ENCODE measurements at regions not wholly inside any gene's neighbourhood (a gene's known extent, or its start where the extent isn't known, plus 50 kb on each side); places are given as distances from the start of the nearest gene placed in this dataset.

DNA sequence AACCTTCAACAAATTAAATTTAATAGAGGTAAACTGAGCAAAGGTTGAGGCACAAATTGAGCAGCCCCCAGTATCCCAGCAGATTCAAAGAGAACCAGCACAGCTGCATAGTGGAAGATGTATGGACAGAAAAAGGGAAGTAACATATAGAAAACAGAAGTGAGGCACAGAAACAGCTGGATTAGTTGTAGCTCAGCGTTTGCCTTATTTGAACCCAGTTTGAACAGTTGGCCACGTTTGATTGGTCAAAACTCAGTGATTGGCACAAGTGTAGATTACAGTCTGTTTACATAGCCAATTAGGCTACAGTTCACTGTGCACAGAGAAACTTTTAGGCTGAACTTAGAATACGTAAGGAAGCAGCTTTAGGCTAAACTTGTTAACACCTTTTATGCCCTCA lies 315.5 kb downstream of the RMST start:
- Histone ChIP-seq H3K79me1 (ENCODE audit: low read length) (no peaks in the 10 kb centered on the region), H4K5ac (ENCODE audit: low read length) (no peak overlapping the region), H3K56ac (ENCODE audit: low read length) (no peak overlapping the region), H2BK5ac (ENCODE audit: low read length) (no peak overlapping the region), H4K8ac (ENCODE audit: low read depth, low read length) (no peak overlapping the region), H3K4me2 (ENCODE audit: low read length) (no peak overlapping the region), H3K4me1 (ENCODE audit: control insufficient read depth, low read depth, low read length) (no peaks in the 10 kb centered on the region), H2AK5ac (ENCODE audit: low read length) (no peak overlapping the region), H3K9ac (ENCODE audit: low read length) (no peak overlapping the region), H3K4me3 (ENCODE audit: low read length) (no peak overlapping the region), H3K23ac (ENCODE audit: low read length) (no peak overlapping the region), H3K79me2 (ENCODE audit: control insufficient read depth, insufficient read depth, low read length) (no peaks in the 10 kb centered on the region), H3K27ac (ENCODE audit: low read depth, low read length) (no peak overlapping the region), H2BK120ac (ENCODE audit: low read depth, low read length) (no peak overlapping the region), H3K4ac (ENCODE audit: low read depth, low read length) (no peak overlapping the region), H3K18ac (ENCODE audit: low read length) (no peak overlapping the region), H3K36me3 (ENCODE audit: control insufficient read depth, insufficient read depth, low read length) (no peaks in the 10 kb centered on the region), H3K27me3 (ENCODE audit: insufficient read depth, low read length, poor library complexity) (no peaks in the 10 kb centered on the region), H2BK15ac (replicated peaks; ENCODE audit: low read depth) (no peak overlapping the region)
- no peak for DNase-seq
- no CpG with 5 or more reads among the region's 3 CpGs for WGBS (ENCODE audit: extremely low coverage, insufficient coverage, low lambda C conversion rate)

DNA sequence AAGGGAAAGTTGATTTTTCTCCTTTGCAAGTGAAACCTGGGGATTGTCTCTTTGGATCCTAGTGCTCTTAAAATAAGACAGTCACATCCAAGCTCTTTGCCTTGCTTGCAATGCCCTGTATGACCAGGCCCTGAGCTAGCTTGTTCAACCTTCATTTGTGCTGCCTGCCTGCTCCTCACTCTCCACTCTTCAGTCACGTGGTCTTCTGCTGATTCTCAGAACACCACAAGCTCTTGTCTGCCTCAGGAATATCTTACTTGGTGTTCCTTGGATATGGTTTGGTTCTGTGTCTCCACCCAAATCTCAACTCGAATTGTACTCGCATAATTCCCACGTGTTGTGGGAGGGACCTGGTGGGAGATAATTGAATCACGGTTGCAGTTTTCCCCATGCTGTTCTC lies 318.7 kb downstream of the RMST start:
- Histone ChIP-seq H2BK5ac (ENCODE audit: low read length) (no peak overlapping the region), H2BK15ac (replicated peaks; ENCODE audit: low read depth) (no peak overlapping the region), H3K79me2 (ENCODE audit: control insufficient read depth, insufficient read depth, low read length) (no peaks in the 10 kb centered on the region), H3K27me3 (ENCODE audit: insufficient read depth, low read length, poor library complexity) (no peaks in the 10 kb centered on the region), H3K4me2 (ENCODE audit: low read length) (no peak overlapping the region), H4K5ac (ENCODE audit: low read length) (no peak overlapping the region), H3K18ac (ENCODE audit: low read length) (no peak overlapping the region), H3K4ac (ENCODE audit: low read depth, low read length) (no peak overlapping the region), H3K4me3 (ENCODE audit: low read length) (no peak overlapping the region), H3K56ac (ENCODE audit: low read length) (no peak overlapping the region), H3K27ac (ENCODE audit: low read depth, low read length) (no peak overlapping the region), H4K8ac (ENCODE audit: low read depth, low read length) (no peak overlapping the region), H3K4me1 (ENCODE audit: control insufficient read depth, low read depth, low read length) (no peaks in the 10 kb centered on the region), H2BK120ac (ENCODE audit: low read depth, low read length) (no peak overlapping the region), H3K79me1 (ENCODE audit: low read length) (no peaks in the 10 kb centered on the region), H2AK5ac (ENCODE audit: low read length) (no peak overlapping the region), H3K9ac (ENCODE audit: low read length) (no peak overlapping the region), H3K36me3 (ENCODE audit: control insufficient read depth, insufficient read depth, low read length) (no peaks in the 10 kb centered on the region), H3K23ac (ENCODE audit: low read length) (no peak overlapping the region)
- DNase-seq = no peak
- no CpG with 5 or more reads among the region's 5 CpGs for WGBS (ENCODE audit: extremely low coverage, insufficient coverage, low lambda C conversion rate)

DNA sequence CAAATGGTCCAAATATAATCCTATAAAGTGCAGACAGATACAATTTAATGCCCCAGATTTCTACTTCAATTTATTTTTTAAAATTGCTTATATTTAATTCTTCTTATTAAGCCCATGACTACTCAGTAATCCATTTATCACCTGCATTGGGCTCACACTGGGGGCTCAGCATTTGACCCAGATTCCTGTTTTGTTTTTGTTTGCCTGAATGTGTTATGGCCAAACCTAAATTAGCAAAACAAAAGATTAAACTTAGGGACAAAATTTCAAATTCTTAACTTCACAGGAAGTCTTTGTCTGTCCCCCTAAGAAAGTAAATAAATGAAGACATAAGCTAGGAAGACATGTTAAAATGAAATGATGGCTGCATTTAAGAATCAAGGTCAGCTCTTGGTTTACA lies 322.3 kb downstream of the RMST start:
- H3K18ac ChIP-seq (ENCODE audit: low read length) = no peak overlapping the region
- H3K4me3 ChIP-seq (ENCODE audit: low read length) = no peak overlapping the region
- no peak overlapping the region for H3K56ac ChIP-seq (ENCODE audit: low read length)
- H2AK5ac ChIP-seq (ENCODE audit: low read length) = no peak overlapping the region
- H3K36me3 ChIP-seq (ENCODE audit: control insufficient read depth, insufficient read depth, low read length) = no peaks in the 10 kb centered on the region
- no peak overlapping the region for H3K4ac ChIP-seq (ENCODE audit: low read depth, low read length)
- no peaks in the 10 kb centered on the region for H3K79me2 ChIP-seq (ENCODE audit: control insufficient read depth, insufficient read depth, low read length)
- no peak overlapping the region for H2BK15ac ChIP-seq (replicated peaks; ENCODE audit: low read depth)
- H3K27me3 ChIP-seq (ENCODE audit: insufficient read depth, low read length, poor library complexity) = no peaks in the 10 kb centered on the region
- DNase-seq = peak; percentile 23
- no peaks in the 10 kb centered on the region for H3K79me1 ChIP-seq (ENCODE audit: low read length)
- no peak overlapping the region for H4K8ac ChIP-seq (ENCODE audit: low read depth, low read length)
- no peak overlapping the region for H2BK5ac ChIP-seq (ENCODE audit: low read length)
- no peaks in the 10 kb centered on the region for H3K4me1 ChIP-seq (ENCODE audit: control insufficient read depth, low read depth, low read length)
- H3K27ac ChIP-seq (ENCODE audit: low read depth, low read length) = no peak overlapping the region
- H3K9ac ChIP-seq (ENCODE audit: low read length) = no peak overlapping the region
- H4K5ac ChIP-seq (ENCODE audit: low read length) = no peak overlapping the region
- H2BK120ac ChIP-seq (ENCODE audit: low read depth, low read length) = no peak overlapping the region
- no peak overlapping the region for H3K4me2 ChIP-seq (ENCODE audit: low read length)
- H3K23ac ChIP-seq (ENCODE audit: low read length) = no peak overlapping the region

DNA sequence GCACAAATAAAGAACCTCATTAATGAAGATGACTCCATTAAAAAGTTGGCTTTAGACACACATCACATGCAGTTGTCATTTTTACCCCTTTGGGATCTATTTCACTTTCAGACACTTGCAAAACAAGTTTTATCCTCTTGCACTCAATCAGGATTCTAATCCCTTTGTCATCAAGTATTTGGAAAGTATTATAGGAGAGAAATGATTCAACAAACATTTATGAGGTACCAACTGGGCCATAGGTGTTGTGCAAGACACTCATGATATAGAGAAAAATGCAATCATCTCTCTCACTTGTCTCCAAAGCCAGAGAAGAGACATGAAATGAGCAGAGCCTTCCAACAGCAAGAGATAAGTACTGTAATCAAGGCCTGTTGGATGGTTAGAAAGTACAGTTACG lies 327.7 kb downstream of the RMST start:
- no peaks in the 10 kb centered on the region for H3K79me2 ChIP-seq (ENCODE audit: control insufficient read depth, insufficient read depth, low read length)
- DNase-seq = no peak
- no peak overlapping the region for H2BK15ac ChIP-seq (replicated peaks; ENCODE audit: low read depth)
- no peak overlapping the region for H3K9ac ChIP-seq (ENCODE audit: low read length)
- no peak overlapping the region for H3K4me3 ChIP-seq (ENCODE audit: low read length)
- no peak overlapping the region for H2BK5ac ChIP-seq (ENCODE audit: low read length)
- H3K36me3 ChIP-seq (ENCODE audit: control insufficient read depth, insufficient read depth, low read length) = no peaks in the 10 kb centered on the region
- no peak overlapping the region for H4K5ac ChIP-seq (ENCODE audit: low read length)
- H3K4me2 ChIP-seq (ENCODE audit: low read length) = no peak overlapping the region
- H3K4me1 ChIP-seq (ENCODE audit: control insufficient read depth, low read depth, low read length) = no peaks in the 10 kb centered on the region
- H3K27me3 ChIP-seq (ENCODE audit: insufficient read depth, low read length, poor library complexity) = no peaks in the 10 kb centered on the region
- no peak overlapping the region for H2AK5ac ChIP-seq (ENCODE audit: low read length)
- H2BK120ac ChIP-seq (ENCODE audit: low read depth, low read length) = no peak overlapping the region
- no peak overlapping the region for H3K23ac ChIP-seq (ENCODE audit: low read length)
- no peaks in the 10 kb centered on the region for H3K79me1 ChIP-seq (ENCODE audit: low read length)
- no CpG with 5 or more reads among the region's 1 CpG for WGBS (ENCODE audit: extremely low coverage, insufficient coverage, low lambda C conversion rate)
- H3K4ac ChIP-seq (ENCODE audit: low read depth, low read length) = no peak overlapping the region
- no peak overlapping the region for H4K8ac ChIP-seq (ENCODE audit: low read depth, low read length)
- H3K27ac ChIP-seq (ENCODE audit: low read depth, low read length) = no peak overlapping the region
- no peak overlapping the region for H3K18ac ChIP-seq (ENCODE audit: low read length)
- H3K56ac ChIP-seq (ENCODE audit: low read length) = no peak overlapping the region

DNA sequence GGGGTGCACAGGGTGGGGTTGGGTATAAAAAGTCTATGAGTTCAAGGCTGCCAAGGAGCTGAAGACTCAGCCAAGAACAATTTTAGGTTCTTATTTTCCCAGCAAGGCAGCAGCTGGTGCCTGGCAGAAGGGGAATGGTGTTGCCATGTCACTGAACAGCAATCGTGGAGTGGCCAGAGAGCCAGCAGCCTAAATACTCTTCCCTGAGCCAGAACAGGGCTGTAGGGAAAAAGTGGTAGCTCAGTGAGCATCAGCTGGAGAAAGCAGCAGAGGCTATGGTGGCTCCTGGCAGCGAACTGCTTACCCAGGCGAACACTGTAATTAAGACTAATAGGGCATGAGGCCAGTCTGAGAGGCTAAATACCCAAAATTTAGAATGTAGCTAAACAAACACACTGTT lies 334.9 kb downstream of the RMST start:
- Histone ChIP-seq H4K5ac (ENCODE audit: low read length) (no peak overlapping the region), H3K36me3 (ENCODE audit: control insufficient read depth, insufficient read depth, low read length) (no peaks in the 10 kb centered on the region), H3K79me2 (ENCODE audit: control insufficient read depth, insufficient read depth, low read length) (no peaks in the 10 kb centered on the region), H3K56ac (ENCODE audit: low read length) (no peak overlapping the region), H3K27ac (ENCODE audit: low read depth, low read length) (no peak overlapping the region), H2BK15ac (replicated peaks; ENCODE audit: low read depth) (no peak overlapping the region), H3K4me3 (ENCODE audit: low read length) (no peak overlapping the region), H3K27me3 (ENCODE audit: insufficient read depth, low read length, poor library complexity) (no peaks in the 10 kb centered on the region), H4K8ac (ENCODE audit: low read depth, low read length) (no peak overlapping the region), H3K23ac (ENCODE audit: low read length) (no peak overlapping the region), H2BK5ac (ENCODE audit: low read length) (no peak overlapping the region), H2AK5ac (ENCODE audit: low read length) (no peak overlapping the region), H3K18ac (ENCODE audit: low read length) (no peak overlapping the region), H3K4me1 (ENCODE audit: control insufficient read depth, low read depth, low read length) (no peaks in the 10 kb centered on the region), H3K4me2 (ENCODE audit: low read length) (no peak overlapping the region), H3K79me1 (ENCODE audit: low read length) (no peaks in the 10 kb centered on the region), H2BK120ac (ENCODE audit: low read depth, low read length) (no peak overlapping the region), H3K9ac (ENCODE audit: low read length) (no peak overlapping the region), H3K4ac (ENCODE audit: low read depth, low read length) (no peak overlapping the region)
- DNase-seq = no peak
- no CpG with 5 or more reads among the region's 3 CpGs for WGBS (ENCODE audit: extremely low coverage, insufficient coverage, low lambda C conversion rate)

DNA sequence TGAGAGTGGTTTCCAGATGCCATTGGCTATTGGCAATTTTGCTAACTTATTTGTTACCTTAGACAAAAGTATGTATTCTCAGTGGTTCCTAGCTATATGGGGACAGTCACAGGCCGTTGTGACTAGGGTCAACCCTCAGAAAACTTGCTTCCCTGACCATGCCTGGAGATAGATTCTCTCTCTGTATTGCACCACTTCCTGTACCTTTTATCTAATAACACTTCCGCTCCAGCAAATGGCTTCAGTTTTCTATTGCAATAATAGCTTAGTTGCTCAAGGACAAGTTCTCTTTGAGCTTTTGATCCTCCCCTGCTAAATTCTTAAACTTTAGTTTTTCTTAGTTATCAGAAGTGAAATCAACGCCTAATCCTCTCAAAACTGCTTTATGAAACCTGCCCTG lies 338.0 kb downstream of the RMST start:
- H3K79me1 ChIP-seq (ENCODE audit: low read length) = no peaks in the 10 kb centered on the region
- H3K79me2 ChIP-seq (ENCODE audit: control insufficient read depth, insufficient read depth, low read length) = no peaks in the 10 kb centered on the region
- no peak overlapping the region for H4K5ac ChIP-seq (ENCODE audit: low read length)
- no CpG with 5 or more reads among the region's 3 CpGs for WGBS (ENCODE audit: extremely low coverage, insufficient coverage, low lambda C conversion rate)
- no peaks in the 10 kb centered on the region for H3K27me3 ChIP-seq (ENCODE audit: insufficient read depth, low read length, poor library complexity)
- H3K18ac ChIP-seq (ENCODE audit: low read length) = no peak overlapping the region
- H3K9ac ChIP-seq (ENCODE audit: low read length) = no peak overlapping the region
- no peak overlapping the region for H4K8ac ChIP-seq (ENCODE audit: low read depth, low read length)
- no peak overlapping the region for H3K4me2 ChIP-seq (ENCODE audit: low read length)
- no peak overlapping the region for H2BK120ac ChIP-seq (ENCODE audit: low read depth, low read length)
- H3K36me3 ChIP-seq (ENCODE audit: control insufficient read depth, insufficient read depth, low read length) = no peaks in the 10 kb centered on the region
- H2BK15ac ChIP-seq (replicated peaks; ENCODE audit: low read depth) = no peak overlapping the region
- no peak overlapping the region for H2AK5ac ChIP-seq (ENCODE audit: low read length)
- no peak overlapping the region for H3K56ac ChIP-seq (ENCODE audit: low read length)
- no peak overlapping the region for H3K4me3 ChIP-seq (ENCODE audit: low read length)
- no peak overlapping the region for H3K23ac ChIP-seq (ENCODE audit: low read length)
- H3K4ac ChIP-seq (ENCODE audit: low read depth, low read length) = no peak overlapping the region
- no peaks in the 10 kb centered on the region for H3K4me1 ChIP-seq (ENCODE audit: control insufficient read depth, low read depth, low read length)
- no peak overlapping the region for H3K27ac ChIP-seq (ENCODE audit: low read depth, low read length)
- no peak overlapping the region for H2BK5ac ChIP-seq (ENCODE audit: low read length)
- no peak for DNase-seq

All from mesendoderm (in vitro differentiated cells).